DOHH2 (cell line): ENCODE measurements at regions not wholly inside any gene's neighbourhood (a gene's known extent, or its start where the extent isn't known, plus 50 kb on each side); places are given as distances from the start of the nearest gene placed in this dataset.

Experiments used
- H3F3A ChIP-seq: fragments of 200-600 bp; sonication (generic), shearing (Covaris generic); 2 replicates; pipeline ENCODE4 v1.6.0; 2016; ENCODE audit warnings: antibody characterized with exemption, mild to moderate bottlenecking; ENCODE audit not compliant: control insufficient read depth, insufficient read depth
- H3K27ac ChIP-seq: fragments of 200-600 bp; sonication (generic); 2 replicates; pipeline ENCODE4 v1.5.1; 2014; ENCODE audit warnings: low read depth, mild to moderate bottlenecking, low read length, moderate library complexity
- H3K27me3 ChIP-seq: fragments of 200-600 bp; sonication (generic); 2 replicates; pipeline ENCODE4 v1.6.1; 2014; ENCODE audit warnings: mild to moderate bottlenecking, low read length, mixed read lengths; ENCODE audit not compliant: control insufficient read depth
- H3K36me3 ChIP-seq: fragments of 200-600 bp; sonication (generic); 2 replicates; pipeline ENCODE4 v1.6.1; 2014; ENCODE audit warnings: mild to moderate bottlenecking, low read length, moderate library complexity, mixed read lengths; ENCODE audit not compliant: control insufficient read depth
- H3K4me1 ChIP-seq: fragments of 200-600 bp; sonication (generic); 2 replicates; pipeline ENCODE4 v1.6.1; 2014; ENCODE audit warnings: mild to moderate bottlenecking, low read length, mixed read lengths; ENCODE audit not compliant: control insufficient read depth
- H3K4me2 ChIP-seq: fragments of 200-600 bp; sonication (generic); 2 replicates; pipeline ENCODE4 v1.6.0; 2014; ENCODE audit warnings: mild to moderate bottlenecking, low read length, moderate library complexity
- H3K4me3 ChIP-seq: fragments of 200-600 bp; sonication (generic); 2 replicates; pipeline ENCODE4 v1.5.1; 2014; ENCODE audit warnings: mild to moderate bottlenecking, low read length, mixed read lengths
- H3K79me2 ChIP-seq: fragments of 200-600 bp; sonication (generic); 2 replicates; pipeline ENCODE4 v1.6.1; 2014; ENCODE audit warnings: mild to moderate bottlenecking, low read length, mixed read lengths; ENCODE audit not compliant: control insufficient read depth
- H3K9me2 ChIP-seq: fragments of 200-600 bp; sonication (generic); replicated peaks from 2 replicates; pipeline ENCODE4 v1.6.1; 2014; ENCODE audit warnings: mild to moderate bottlenecking, low read length, mixed read lengths; ENCODE audit not compliant: control insufficient read depth
- H3K9me3 ChIP-seq: fragments of 200-600 bp; sonication (generic); 2 replicates; pipeline ENCODE4 v1.6.1; 2014; ENCODE audit warnings: antibody characterized with exemption, low read length, mixed read lengths; ENCODE audit not compliant: control insufficient read depth, insufficient read depth
- H4K20me1 ChIP-seq: fragments of 200-600 bp; sonication (generic); 2 replicates; pipeline ENCODE4 v1.6.0; 2014; ENCODE audit warnings: low read depth, mild to moderate bottlenecking, antibody characterized with exemption, low read length, moderate library complexity; ENCODE audit not compliant: control insufficient read depth, insufficient read depth
- CTCF ChIP-seq: fragments of 200-600 bp; sonication (generic); IDR thresholded peaks from one replicate; pipeline ENCODE4 v1.5.1; 2014; ENCODE audit warnings: antibody characterized with exemption, mild to moderate bottlenecking, low read depth, low read length; ENCODE audit not compliant: poor library complexity, severe bottlenecking
- EZH2phosphoT487 ChIP-seq: fragments of 200-600 bp; sonication (generic); IDR thresholded peaks from 2 replicates; pipeline ENCODE4 v1.6.1; 2017; ENCODE audit warnings: borderline replicate concordance, mild to moderate bottlenecking, antibody characterized with exemption, low read length, moderate library complexity, mixed read lengths

GRCh38 chr16:86928523-86929011 is 350.2 kb downstream of the FOXL1 start:
- no peaks in the 10 kb centered on the region for H3K36me3 ChIP-seq
- no peak overlapping the region for H3K4me2 ChIP-seq
- H3K4me1 ChIP-seq, result no peaks in the 10 kb centered on the region; the same call in 1 of the 2 replicates
- no peaks in the 10 kb centered on the region; the same call in 1 of the 2 replicates for H3K27me3 ChIP-seq
- TF ChIP-seq EZH2phosphoT487 (no peak), CTCF (no peak)
- H3K9me3 ChIP-seq, result no peaks in the 10 kb centered on the region
- no peaks in the 10 kb centered on the region for H4K20me1 ChIP-seq
- H3K4me3 ChIP-seq, result no peak overlapping the region
- H3K9me2 ChIP-seq, result no peaks in the 10 kb centered on the region
- H3K27ac ChIP-seq, result no peak overlapping the region
- no peaks in the 10 kb centered on the region for H3K79me2 ChIP-seq
- no peaks in the 10 kb centered on the region for H3F3A ChIP-seq

- no peaks in the 10 kb centered on the region for H4K20me1 ChIP-seq
- H3K36me3 ChIP-seq, result no peaks in the 10 kb centered on the region
- no peaks in the 10 kb centered on the region for H3K9me2 ChIP-seq
- TF ChIP-seq EZH2phosphoT487 (no peak), CTCF (no peak)
- H3K79me2 ChIP-seq, result no peaks in the 10 kb centered on the region
- H3K4me3 ChIP-seq, result no peak overlapping the region
- no peaks in the 10 kb centered on the region for H3F3A ChIP-seq
- H3K27ac ChIP-seq, result no peak overlapping the region
- no peak overlapping the region for H3K4me2 ChIP-seq
- no peaks in the 10 kb centered on the region for H3K9me3 ChIP-seq
- no peaks in the 10 kb centered on the region for H3K27me3 ChIP-seq
- H3K4me1 ChIP-seq, result no peaks in the 10 kb centered on the region; the same call in 1 of the 2 replicates
Measured at GRCh38 chr16:86929057-86929871, 350.9 kb downstream of the FOXL1 start.

- Histone ChIP-seq H3K9me3 (no peaks in the 10 kb centered on the region), H3K27ac (no peak overlapping the region), H3F3A (no peaks in the 10 kb centered on the region), H3K4me3 (no peak overlapping the region), H3K79me2 (no peaks in the 10 kb centered on the region), H4K20me1 (no peaks in the 10 kb centered on the region), H3K9me2 (no peaks in the 10 kb centered on the region), H3K27me3 (no peaks in the 10 kb centered on the region), H3K4me1 (no peaks in the 10 kb centered on the region; the same call in 1 of the 2 replicates), H3K36me3 (no peaks in the 10 kb centered on the region), H3K4me2 (no peak overlapping the region)
- TF ChIP-seq CTCF (no peak), EZH2phosphoT487 (no peak)
Measured at GRCh38 chr16:86930001-86930400, 351.7 kb downstream of the FOXL1 start.
